Naive thymus-derived CD4-positive, alpha-beta T cell (primary cell): ENCODE measurements at regions not wholly inside any gene's neighbourhood (a gene's known extent, or its start where the extent isn't known, plus 50 kb on each side); places are given as distances from the start of the nearest gene placed in this dataset.
"Not testable (repeated sequence)": the region's sequence is repeated elsewhere in the genome, so short reads cannot be mapped to it uniquely, and the experiment has no call there.

Experiments
- ATAC-seq: fragments of 150-1000 bp; cut with Tn5 transposase; 2 replicates; pipeline ENCODE4 v1.10.0; 2021; ENCODE audit warnings: mild to moderate bottlenecking, moderate library complexity
- CTCF ChIA-PET: fragments of 350-600 bp; sonication (Branson Sonifier 250); formaldehyde crosslinking; loops from one replicate; lab custom pipeline; 2021; ENCODE audit warnings: antibody characterized with exemption; lab: Charles Lee
- POLR2A ChIA-PET: fragments of 350-600 bp; sonication (Branson Sonifier 250); formaldehyde crosslinking; loops from one replicate; lab custom pipeline; 2021; ENCODE audit warnings: antibody characterized with exemption, inconsistent platforms; lab: Charles Lee
- DNase-seq, 9 donors: peaks; one replicate each; pipeline versions ENCODE4 v3.0.0 to v3.0.0-alpha.2; 2020 to 2022; ENCODE audit warnings: mixed read lengths in 1 of 9
- H3K27ac ChIP-seq: one replicate; pipeline ENCODE4 v1.7.0; 2013; ENCODE audit warnings: mild to moderate bottlenecking, low read depth, low read length, moderate library complexity
- H3K27me3 ChIP-seq, 2 donors: one replicate each; pipeline ENCODE4 v1.7.0; 2013; ENCODE audit warnings: low read length in 2 of 2, mild to moderate bottlenecking in 2 of 2, moderate library complexity in 2 of 2; ENCODE audit not compliant: control insufficient read depth in 2 of 2, insufficient read depth in 2 of 2
- H3K36me3 ChIP-seq, 3 experiments: 1 replicate in 2 of 3; 2 replicates in 1 of 3; pipeline ENCODE4 v1.7.0; 2013; ENCODE audit warnings: low read length in 3 of 3, mild to moderate bottlenecking in 3 of 3, moderate library complexity in 1 of 3; ENCODE audit not compliant: insufficient read depth in 3 of 3, control insufficient read depth in 2 of 3
- H3K4me1 ChIP-seq, 2 donors: one replicate each; pipeline ENCODE4 v1.7.0; 2013; ENCODE audit warnings: low read length in 2 of 2, mild to moderate bottlenecking in 2 of 2, moderate library complexity in 1 of 2; ENCODE audit not compliant: control insufficient read depth in 2 of 2, insufficient read depth in 2 of 2
- H3K4me3 ChIP-seq: 2 replicates; pipeline ENCODE4 v1.7.0; 2013; ENCODE audit warnings: mild to moderate bottlenecking, low read length
- H3K9me3 ChIP-seq, 3 experiments: 1 replicate in 2 of 3; 2 replicates in 1 of 3; pipeline ENCODE4 v1.7.0; 2013; ENCODE audit warnings: low read length in 3 of 3; ENCODE audit not compliant: control insufficient read depth in 2 of 3
- H3K27ac Mint-ChIP-seq, 9 donors: one replicate each; pipeline ENCODE4 v1.8.0; 2020 to 2022; ENCODE audit warnings: mixed read lengths in 9 of 9, mild to moderate bottlenecking in 8 of 9, moderate library complexity in 5 of 9, inconsistent platforms in 2 of 9
- H3K27me3 Mint-ChIP-seq, 5 donors: one replicate each; pipeline ENCODE4 v1.8.0; 2021 to 2022; ENCODE audit warnings: mixed read lengths in 5 of 5, mild to moderate bottlenecking in 1 of 5
- H3K36me3 Mint-ChIP-seq, 5 donors: one replicate each; pipeline ENCODE4 v1.8.0; 2020 to 2022; ENCODE audit warnings: mixed read lengths in 5 of 5, mild to moderate bottlenecking in 3 of 5, inconsistent platforms in 1 of 5
- H3K4me1 Mint-ChIP-seq, 7 donors: one replicate each; pipeline ENCODE4 v1.8.0; 2020 to 2022; ENCODE audit warnings: mixed read lengths in 7 of 7, mild to moderate bottlenecking in 3 of 7, inconsistent platforms in 1 of 7
- H3K4me3 Mint-ChIP-seq, 10 donors: one replicate each; pipeline ENCODE4 v1.8.0; 2020 to 2022; ENCODE audit warnings: mild to moderate bottlenecking in 10 of 10, mixed read lengths in 10 of 10, moderate library complexity in 6 of 10, inconsistent platforms in 2 of 10
- H3K9me3 Mint-ChIP-seq, 11 donors: one replicate each; pipeline ENCODE4 v1.8.0; 2020 to 2022; ENCODE audit warnings: mixed read lengths in 11 of 11, mild to moderate bottlenecking in 4 of 11, inconsistent platforms in 1 of 11, moderate library complexity in 1 of 11
- intact Hi-C, 2 donors: fragments of 100-400 bp; cut with micrococcal nuclease; formaldehyde crosslinking; loops; one replicate each; pipeline ENCODE4 v1.15.1; 2023

GRCh38 chr2:64249426-64249825 lies 105.2 kb upstream of the PELI1 start:
- intact Hi-C loops, result no loop called here
- no peak overlapping the region for H3K4me3 ChIP-seq
- peaks cover 0 to 10% (median 0%) of the 10 kb centered on the region in 11 donors for H3K9me3 Mint-ChIP-seq

GRCh38 chr2:64250063-64250462 lies 105.8 kb upstream of the PELI1 start:
- peaks cover 0 to 4% (median 0%) of the 10 kb centered on the region in 5 donors for H3K27me3 Mint-ChIP-seq
- CTCF ChIA-PET, result interaction anchor here (1.0 kb wide), 1 partner anchor 15 kb away, joined by 3 read pairs; no protein-coding TSS in a partner anchor
- Histone ChIP-seq H3K27ac (no peak overlapping the region), H3K27me3 (no peaks in the 10 kb centered on the region), H3K4me3 (no peak overlapping the region), H3K36me3 (no peaks in the 10 kb centered on the region), H3K4me1 (no peaks in the 10 kb centered on the region), H3K9me3 (no peaks in the 10 kb centered on the region)
- peaks cover 0 to 18% (median 0%) of the 10 kb centered on the region in 5 donors for H3K36me3 Mint-ChIP-seq
- H3K9me3 Mint-ChIP-seq, result peaks cover 0 to 10% (median 0%) of the 10 kb centered on the region in 11 donors
- DNase-seq (no peak), ATAC-seq (no peak)
- peak overlapping the region in 2 of 9 donors; percentile 13 to 54 for H3K27ac Mint-ChIP-seq
- no peak overlapping the region for H3K4me3 Mint-ChIP-seq
- POLR2A ChIA-PET, result interaction anchor here (1.0 to 1.5 kb wide), 2 partner anchors 16 to 27 kb away, joined by 3 to 4 read pairs; no protein-coding TSS in a partner anchor
- peaks cover 0 to 7% (median 0%) of the 10 kb centered on the region in 7 donors for H3K4me1 Mint-ChIP-seq
- intact Hi-C loops, result no loop called here

More at GRCh38 chr2:64249426-64249825, 105.2 kb upstream of the PELI1 start:
- Histone ChIP-seq H3K27ac (no peak overlapping the region), H3K36me3 (no peaks in the 10 kb centered on the region), H3K4me1 (no peaks in the 10 kb centered on the region), H3K9me3 (no peaks in the 10 kb centered on the region), H3K27me3 (no peaks in the 10 kb centered on the region)
- peaks cover 0 to 4% (median 0%) of the 10 kb centered on the region in 5 donors for H3K27me3 Mint-ChIP-seq
- ChIA-PET POLR2A (interaction anchor here (1.0 kb wide), 1 partner anchor 17 kb away, joined by 3 read pairs; no protein-coding TSS in a partner anchor), CTCF (no interaction called here)
- peak overlapping the region in 2 of 9 donors; percentile 17 to 38 for H3K27ac Mint-ChIP-seq
- peaks cover 0 to 15% (median 0%) of the 10 kb centered on the region in 5 donors for H3K36me3 Mint-ChIP-seq
- DNase-seq (no peak), ATAC-seq (no peak)
- peaks cover 0 to 7% (median 0%) of the 10 kb centered on the region in 7 donors for H3K4me1 Mint-ChIP-seq
- no peak overlapping the region for H3K4me3 Mint-ChIP-seq

DNA sequence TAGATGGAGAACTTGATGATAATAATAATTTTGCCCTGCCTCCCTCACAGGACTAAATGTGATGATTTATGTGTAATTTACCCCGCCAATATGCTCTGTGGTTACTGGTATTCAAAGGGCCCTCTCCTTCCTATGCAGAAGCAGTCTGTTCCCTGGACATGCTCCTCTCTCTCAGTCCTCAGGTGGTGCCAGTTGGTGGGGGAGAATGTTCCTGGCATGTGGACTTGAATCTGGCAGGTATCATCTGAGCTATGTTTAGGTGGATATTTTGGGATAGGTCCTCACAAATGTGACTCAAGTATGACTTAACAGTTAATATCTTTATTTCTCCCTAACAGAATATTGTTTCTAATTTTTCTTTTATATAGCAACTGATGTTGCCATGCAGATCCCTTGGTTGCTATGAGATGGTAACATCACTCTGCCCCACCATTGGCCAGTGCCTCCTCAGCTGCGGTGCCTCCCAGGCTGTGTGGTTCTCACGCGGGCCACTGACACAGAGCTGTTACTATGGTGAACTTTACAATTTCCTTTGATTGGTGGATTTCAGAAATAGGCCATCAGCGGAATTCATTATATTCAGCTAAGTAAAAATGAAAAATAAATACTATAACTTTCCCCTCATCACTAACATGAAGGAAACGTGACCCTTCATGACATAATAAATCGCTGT lies 106.7 kb upstream of the PELI1 start:
- ATAC-seq (peak; percentile 34), DNase-seq (no peak)
- ChIA-PET CTCF (interaction anchor here (1.0 kb wide), 1 partner anchor 15 kb away, joined by 3 read pairs; no protein-coding TSS in a partner anchor), POLR2A (interaction anchor here (1.2 to 1.5 kb wide), 2 partner anchors 28 to 47 kb away, joined by 3 to 4 read pairs; no protein-coding TSS in a partner anchor)
- Histone ChIP-seq H3K4me1 (no peaks in the 10 kb centered on the region), H3K36me3 (no peaks in the 10 kb centered on the region), H3K27ac (no peak overlapping the region), H3K9me3 (no peaks in the 10 kb centered on the region), H3K27me3 (no peaks in the 10 kb centered on the region), H3K4me3 (no peak overlapping the region)
- Mint-ChIP-seq H3K36me3 (peaks cover 0 to 18% (median 0%) of the 10 kb centered on the region in 5 donors), H3K27me3 (peaks cover 0 to 4% (median 0%) of the 10 kb centered on the region in 5 donors), H3K9me3 (peaks cover 0 to 10% (median 0%) of the 10 kb centered on the region in 11 donors), H3K27ac (peak overlapping the region in 3 of 9 donors; percentile 13 to 55 (median 54)), H3K4me3 (no peak overlapping the region), H3K4me1 (peaks cover 0 to 7% (median 0%) of the 10 kb centered on the region in 7 donors)
- intact Hi-C loops, result no loop called here

- no peaks in the 10 kb centered on the region for H3K4me1 ChIP-seq
- peaks cover 0 to 4% (median 0%) of the 10 kb centered on the region in 5 donors for H3K27me3 Mint-ChIP-seq
- H3K4me3 Mint-ChIP-seq, result no peak overlapping the region
- peaks cover 0 to 18% (median 0%) of the 10 kb centered on the region in 5 donors for H3K36me3 Mint-ChIP-seq
- peaks cover 0 to 7% (median 0%) of the 10 kb centered on the region in 7 donors for H3K4me1 Mint-ChIP-seq
- H3K27ac ChIP-seq, result no peak overlapping the region
- ATAC-seq, result no peak
- H3K9me3 Mint-ChIP-seq, result peaks cover 0 to 10% (median 0%) of the 10 kb centered on the region in 11 donors
- no peaks in the 10 kb centered on the region for H3K36me3 ChIP-seq
- intact Hi-C loops, result no loop called here
- H3K9me3 ChIP-seq, result no peaks in the 10 kb centered on the region
- ChIA-PET POLR2A (interaction anchor here (1.2 to 1.5 kb wide), 2 partner anchors 28 to 46 kb away, joined by 3 to 4 read pairs; no protein-coding TSS in a partner anchor), CTCF (no interaction called here)
- no peak for DNase-seq
- H3K27ac Mint-ChIP-seq, result peak overlapping the region in 1 of 9 donors; percentile 65
- no peaks in the 10 kb centered on the region for H3K27me3 ChIP-seq
- no peak overlapping the region for H3K4me3 ChIP-seq
These were observed 107.5 kb upstream of the PELI1 start for GRCh38 chr2:64251497-64252250.

GRCh38 chr2:64252251-64252978 lies 108.2 kb upstream of the PELI1 start:
- H3K36me3 ChIP-seq, H3K4me1 Mint-ChIP-seq, H3K4me3 Mint-ChIP-seq, H3K9me3 ChIP-seq, H3K27me3 Mint-ChIP-seq, H3K4me3 ChIP-seq, H3K27me3 ChIP-seq, H3K9me3 Mint-ChIP-seq, POLR2A ChIA-PET, H3K27ac ChIP-seq, intact Hi-C loops, H3K4me1 ChIP-seq, CTCF ChIA-PET, DNase-seq, ATAC-seq: not testable (repeated sequence)
- H3K36me3 Mint-ChIP-seq, result peaks cover 0 to 20% (median 0%) of the 10 kb centered on the region in 5 donors
- peak overlapping the region in 2 of 9 donors; percentile 17 to 72 for H3K27ac Mint-ChIP-seq

DNA sequence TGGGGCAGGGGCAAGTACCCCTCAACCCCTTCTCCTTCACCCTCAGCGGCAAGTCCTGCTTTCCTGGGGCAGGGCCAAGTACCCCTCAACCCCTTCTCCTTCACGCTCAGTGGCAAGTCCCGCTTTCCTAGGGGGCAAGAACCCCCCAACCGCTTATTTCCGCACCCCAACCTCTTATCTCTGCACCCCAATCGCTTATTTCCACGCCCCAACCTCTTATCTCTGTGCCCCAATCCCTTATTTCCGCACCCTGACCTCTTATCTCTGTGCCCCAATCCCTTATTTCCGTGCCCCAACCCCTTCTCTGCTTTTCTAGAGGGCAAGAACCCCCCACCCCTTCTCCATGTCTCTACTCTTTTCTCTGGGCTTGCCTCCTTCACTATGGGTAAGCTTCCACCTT lies 109.2 kb upstream of the PELI1 start:
- H3K4me3 ChIP-seq, H3K4me1 ChIP-seq, ATAC-seq, POLR2A ChIA-PET, H3K27me3 ChIP-seq, H3K9me3 ChIP-seq, H3K27me3 Mint-ChIP-seq, DNase-seq, H3K9me3 Mint-ChIP-seq, H3K36me3 ChIP-seq, H3K4me1 Mint-ChIP-seq, intact Hi-C loops, H3K27ac ChIP-seq, H3K4me3 Mint-ChIP-seq, CTCF ChIA-PET: not testable (repeated sequence)
- H3K36me3 Mint-ChIP-seq, result peaks cover 0 to 22% (median 0%) of the 10 kb centered on the region in 5 donors
- H3K27ac Mint-ChIP-seq, result peak overlapping the region in 1 of 9 donors; percentile 17
